ENCODE measurements at regions not wholly inside any gene's neighbourhood (a gene's known extent, or its start where the extent isn't known, plus 50 kb on each side); places are given as distances from the start of the nearest gene placed in this dataset.

DNA sequence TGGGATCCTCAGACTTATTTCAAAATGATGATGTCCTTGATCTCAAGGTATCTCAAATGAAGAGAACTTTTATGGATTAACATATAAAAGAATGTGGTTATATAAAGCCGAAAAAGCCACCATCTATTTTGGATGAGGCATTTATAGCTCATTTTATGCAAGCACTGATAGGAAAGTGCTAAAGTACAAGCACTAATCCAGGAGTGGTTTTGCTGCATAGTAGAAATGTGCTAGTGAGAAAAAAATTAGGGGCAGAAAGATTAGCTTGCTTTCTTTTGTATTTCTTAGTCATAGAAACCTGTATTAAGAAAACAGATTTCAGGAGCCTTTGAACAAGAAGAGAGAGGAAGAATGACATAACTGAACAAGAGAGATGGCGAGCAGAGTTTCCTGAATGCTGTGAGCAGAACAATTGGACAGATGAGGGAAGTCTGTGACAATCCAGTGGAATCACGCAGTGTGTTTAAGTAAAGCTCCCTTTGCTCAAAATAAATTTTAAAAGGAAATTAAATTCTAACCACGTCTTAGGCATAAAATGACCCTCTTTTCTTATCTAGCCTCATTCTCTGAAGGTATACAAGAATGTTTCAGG, 238.2 kb upstream of the NOVA1 start:
- Histone ChIP-seq H3K27me3 (ENCODE audit: control insufficient read depth in 3 of 3, insufficient read depth in 3 of 3, low read length in 3 of 3) (no peaks in the 10 kb centered on the region), H3K4me3 (ENCODE audit: low read depth in 1 of 3, low read length in 3 of 3) (peak overlapping the region in 1 of 3 donors; percentile 12), H3K4me1 (ENCODE audit: control insufficient read depth in 3 of 3, insufficient read depth in 2 of 3, low read depth in 1 of 3, low read length in 2 of 3) (peaks cover 0 to under 1% (median 0%) of the 10 kb centered on the region in 3 donors), H3K9me3 (ENCODE audit: control insufficient read depth in 2 of 2, insufficient read depth in 1 of 2, low read depth in 1 of 2, low read length in 1 of 2) (no peaks in the 10 kb centered on the region), H3K36me3 (ENCODE audit: control insufficient read depth in 3 of 3, insufficient read depth in 2 of 3, low read depth in 1 of 3, low read length in 3 of 3) (no peaks in the 10 kb centered on the region), H3K27ac (ENCODE audit: low read depth in 1 of 3, low read length in 2 of 3) (peak overlapping the region in 1 of 3 donors; percentile 26)
- 9 to 33% (median 20%) methylated on average over 4 of the region's 4 CpGs for WGBS, 3 donors
- FAIRE-seq: no peak
- peak in 1 of 2 donors; percentile 39 for DNase-seq

DNA sequence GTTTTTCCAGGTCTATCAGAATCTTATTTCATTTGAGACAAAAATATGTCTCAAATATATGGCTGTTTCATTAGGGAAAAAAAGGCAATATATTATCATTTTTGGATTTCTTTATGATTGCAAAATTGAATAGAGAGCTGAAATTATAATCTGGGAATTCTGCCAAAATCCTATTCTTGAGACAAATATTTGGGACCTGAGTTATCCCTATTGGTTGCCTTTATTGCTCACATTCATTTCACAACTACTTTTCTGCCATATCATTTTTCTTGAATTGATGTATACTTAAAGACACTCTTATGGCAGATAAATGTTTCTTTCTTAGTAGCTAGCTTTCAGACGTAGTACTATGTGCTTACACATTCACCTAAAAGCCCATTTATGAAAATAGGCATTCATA, 241.6 kb upstream of the NOVA1 start:
- WGBS, 3 donors: 49 to 62% (median 50%) methylated on average over 1 of the region's 1 CpG

GRCh38 chr14:26841326-26841725, 243.5 kb upstream of the NOVA1 start:
- no peaks in the 10 kb centered on the region for H3K9me3 ChIP-seq (ENCODE audit: control insufficient read depth in 2 of 2, insufficient read depth in 1 of 2, low read depth in 1 of 2, low read length in 1 of 2)
- H3K4me1 ChIP-seq (ENCODE audit: control insufficient read depth in 3 of 3, insufficient read depth in 2 of 3, low read depth in 1 of 3, low read length in 2 of 3): peaks cover 0 to 14% (median 0%) of the 10 kb centered on the region in 3 donors
- H3K36me3 ChIP-seq (ENCODE audit: control insufficient read depth in 3 of 3, insufficient read depth in 2 of 3, low read depth in 1 of 3, low read length in 3 of 3): no peaks in the 10 kb centered on the region
- FAIRE-seq (no peak), DNase-seq (no peak)
- H3K4me3 ChIP-seq (ENCODE audit: low read depth in 1 of 3, low read length in 3 of 3): no peak overlapping the region
- no peak overlapping the region for H3K27ac ChIP-seq (ENCODE audit: low read depth in 1 of 3, low read length in 2 of 3)
- H3K27me3 ChIP-seq (ENCODE audit: control insufficient read depth in 3 of 3, insufficient read depth in 3 of 3, low read length in 3 of 3): no peaks in the 10 kb centered on the region
- 16 to 51% (median 27%) methylated on average over 4 of the region's 4 CpGs for WGBS, 3 donors

More for the DNA sequence above, 241.6 kb upstream of the NOVA1 start:
- Histone ChIP-seq H3K27ac (ENCODE audit: low read depth in 1 of 3, low read length in 2 of 3) (no peak overlapping the region), H3K9me3 (ENCODE audit: control insufficient read depth in 2 of 2, insufficient read depth in 1 of 2, low read depth in 1 of 2, low read length in 1 of 2) (no peaks in the 10 kb centered on the region), H3K4me3 (ENCODE audit: low read depth in 1 of 3, low read length in 3 of 3) (no peak overlapping the region), H3K27me3 (ENCODE audit: control insufficient read depth in 3 of 3, insufficient read depth in 3 of 3, low read length in 3 of 3) (no peaks in the 10 kb centered on the region), H3K4me1 (ENCODE audit: control insufficient read depth in 3 of 3, insufficient read depth in 2 of 3, low read depth in 1 of 3, low read length in 2 of 3) (peaks cover 0 to 14% (median 0%) of the 10 kb centered on the region in 3 donors), H3K36me3 (ENCODE audit: control insufficient read depth in 3 of 3, insufficient read depth in 2 of 3, low read depth in 1 of 3, low read length in 3 of 3) (no peaks in the 10 kb centered on the region)
- DNase-seq (no peak), FAIRE-seq (no peak)

- Histone ChIP-seq H3K4me1 (ENCODE audit: control insufficient read depth in 3 of 3, insufficient read depth in 2 of 3, low read depth in 1 of 3, low read length in 2 of 3) (peaks cover 0 to 14% (median 0%) of the 10 kb centered on the region in 3 donors), H3K9me3 (ENCODE audit: control insufficient read depth in 2 of 2, insufficient read depth in 1 of 2, low read depth in 1 of 2, low read length in 1 of 2) (no peaks in the 10 kb centered on the region), H3K4me3 (ENCODE audit: low read depth in 1 of 3, low read length in 3 of 3) (no peak overlapping the region), H3K27ac (ENCODE audit: low read depth in 1 of 3, low read length in 2 of 3) (peak overlapping the region in 2 of 3 donors; percentile 40 to 62), H3K36me3 (ENCODE audit: control insufficient read depth in 3 of 3, insufficient read depth in 2 of 3, low read depth in 1 of 3, low read length in 3 of 3) (no peaks in the 10 kb centered on the region), H3K27me3 (ENCODE audit: control insufficient read depth in 3 of 3, insufficient read depth in 3 of 3, low read length in 3 of 3) (no peaks in the 10 kb centered on the region)
- no peak for FAIRE-seq
- 59 to 90% (median 78%) methylated on average over 3 of the region's 3 CpGs for WGBS, 3 donors
- peak in 1 of 2 donors; percentile 71 for DNase-seq
Observed at GRCh38 chr14:26841920-26842741, 244.3 kb upstream of the NOVA1 start.

DNA sequence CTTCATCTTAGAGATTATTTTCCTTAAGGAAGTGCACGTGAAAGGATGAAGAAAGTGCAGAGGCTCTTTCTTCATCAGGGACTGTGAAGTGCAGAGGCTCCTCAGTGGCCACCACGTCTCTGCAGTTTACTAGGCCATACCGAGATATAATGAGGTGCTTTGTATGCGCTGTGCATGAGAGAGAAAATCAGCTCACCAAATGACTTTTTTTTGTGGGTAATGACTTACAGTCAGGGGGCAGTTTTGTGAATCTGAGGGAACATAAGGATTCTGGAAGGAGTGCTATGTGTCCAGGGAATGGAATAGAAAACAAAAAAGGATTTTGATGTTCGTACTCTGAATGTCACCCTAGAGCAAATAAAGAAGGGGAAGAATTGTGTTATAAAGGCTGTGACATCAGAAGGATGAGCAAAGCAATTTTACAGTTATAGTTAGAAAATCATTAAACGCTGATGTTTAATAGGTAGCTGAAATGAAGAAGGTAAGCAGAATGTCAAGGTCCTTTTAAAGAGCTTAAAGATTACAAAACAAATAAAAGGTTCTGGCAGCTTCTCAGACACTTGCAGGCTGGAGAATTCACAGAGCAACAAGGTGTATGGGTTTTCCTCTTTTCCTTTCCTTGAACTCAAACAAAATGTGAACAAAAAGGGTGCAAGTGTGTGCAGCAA, 247.5 kb upstream of the NOVA1 start:
- no peaks in the 10 kb centered on the region for H3K36me3 ChIP-seq (ENCODE audit: control insufficient read depth in 3 of 3, insufficient read depth in 2 of 3, low read depth in 1 of 3, low read length in 3 of 3)
- DNase-seq (peak in 1 of 2 donors; percentile 48), FAIRE-seq (no peak)
- 41 to 60% (median 44%) methylated on average over 6 of the region's 6 CpGs for WGBS, 3 donors
- H3K9me3 ChIP-seq (ENCODE audit: control insufficient read depth in 2 of 2, insufficient read depth in 1 of 2, low read depth in 1 of 2, low read length in 1 of 2): no peaks in the 10 kb centered on the region
- no peak overlapping the region for H3K4me3 ChIP-seq (ENCODE audit: low read depth in 1 of 3, low read length in 3 of 3)
- peak overlapping the region in 1 of 3 donors; percentile 42 for H3K27ac ChIP-seq (ENCODE audit: low read depth in 1 of 3, low read length in 2 of 3)
- H3K4me1 ChIP-seq (ENCODE audit: control insufficient read depth in 3 of 3, insufficient read depth in 2 of 3, low read depth in 1 of 3, low read length in 2 of 3): peaks cover 0 to 14% (median 0%) of the 10 kb centered on the region in 3 donors
- no peaks in the 10 kb centered on the region for H3K27me3 ChIP-seq (ENCODE audit: control insufficient read depth in 3 of 3, insufficient read depth in 3 of 3, low read length in 3 of 3)

DNA sequence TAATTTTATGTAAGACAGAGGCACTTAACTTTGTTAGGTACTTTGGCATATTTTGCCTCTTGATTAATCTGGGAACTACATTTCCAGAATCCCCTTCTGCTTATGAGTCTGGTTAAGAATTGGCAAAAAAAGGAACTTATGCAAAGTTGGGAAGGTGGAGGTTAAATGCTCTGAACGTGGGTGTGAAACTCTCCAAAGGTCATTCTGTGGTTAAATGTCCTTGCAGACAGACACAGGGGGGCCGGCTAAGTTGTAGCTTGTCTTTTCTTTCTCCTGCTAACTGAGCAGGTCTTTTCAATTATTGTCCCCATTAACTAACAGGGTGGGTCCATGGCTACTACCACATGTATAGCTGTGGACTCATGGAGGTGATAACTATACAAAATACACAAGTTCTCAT, 248.6 kb upstream of the NOVA1 start:
- Histone ChIP-seq H3K4me3 (ENCODE audit: low read depth in 1 of 3, low read length in 3 of 3) (peak overlapping the region in 1 of 3 donors; percentile 4), H3K27me3 (ENCODE audit: control insufficient read depth in 3 of 3, insufficient read depth in 3 of 3, low read length in 3 of 3) (no peaks in the 10 kb centered on the region), H3K4me1 (ENCODE audit: control insufficient read depth in 3 of 3, insufficient read depth in 2 of 3, low read depth in 1 of 3, low read length in 2 of 3) (peaks cover 0 to 10% (median 0%) of the 10 kb centered on the region in 3 donors), H3K9me3 (ENCODE audit: control insufficient read depth in 2 of 2, insufficient read depth in 1 of 2, low read depth in 1 of 2, low read length in 1 of 2) (no peaks in the 10 kb centered on the region), H3K36me3 (ENCODE audit: control insufficient read depth in 3 of 3, insufficient read depth in 2 of 3, low read depth in 1 of 3, low read length in 3 of 3) (no peaks in the 10 kb centered on the region), H3K27ac (ENCODE audit: low read depth in 1 of 3, low read length in 2 of 3) (no peak overlapping the region)
- 28 to 37% (median 29%) methylated on average over 2 of the region's 2 CpGs for WGBS, 3 donors
- DNase-seq (no peak), FAIRE-seq (no peak)

- WGBS, 3 donors: 64 to 88% (median 75%) methylated on average over 4 of the region's 4 CpGs
- DNase-seq (no peak), FAIRE-seq (no peak)
- H3K9me3 ChIP-seq (ENCODE audit: control insufficient read depth in 2 of 2, insufficient read depth in 1 of 2, low read depth in 1 of 2, low read length in 1 of 2): no peaks in the 10 kb centered on the region
- H3K4me1 ChIP-seq (ENCODE audit: control insufficient read depth in 3 of 3, insufficient read depth in 2 of 3, low read depth in 1 of 3, low read length in 2 of 3): no peaks in the 10 kb centered on the region
- H3K36me3 ChIP-seq (ENCODE audit: control insufficient read depth in 3 of 3, insufficient read depth in 2 of 3, low read depth in 1 of 3, low read length in 3 of 3): no peaks in the 10 kb centered on the region
- no peak overlapping the region for H3K4me3 ChIP-seq (ENCODE audit: low read depth in 1 of 3, low read length in 3 of 3)
- H3K27ac ChIP-seq (ENCODE audit: low read depth in 1 of 3, low read length in 2 of 3): no peak overlapping the region
- no peaks in the 10 kb centered on the region for H3K27me3 ChIP-seq (ENCODE audit: control insufficient read depth in 3 of 3, insufficient read depth in 3 of 3, low read length in 3 of 3)
Observed at GRCh38 chr14:26849514-26849913, 251.7 kb upstream of the NOVA1 start.

GRCh38 chr14:26851793-26852192, 254.0 kb upstream of the NOVA1 start:
- H3K27ac ChIP-seq (ENCODE audit: low read depth in 1 of 3, low read length in 2 of 3): no peak overlapping the region
- no peaks in the 10 kb centered on the region for H3K36me3 ChIP-seq (ENCODE audit: control insufficient read depth in 3 of 3, insufficient read depth in 2 of 3, low read depth in 1 of 3, low read length in 3 of 3)
- H3K4me1 ChIP-seq (ENCODE audit: control insufficient read depth in 3 of 3, insufficient read depth in 2 of 3, low read depth in 1 of 3, low read length in 2 of 3): no peaks in the 10 kb centered on the region
- H3K27me3 ChIP-seq (ENCODE audit: control insufficient read depth in 3 of 3, insufficient read depth in 3 of 3, low read length in 3 of 3): no peaks in the 10 kb centered on the region
- FAIRE-seq: no peak
- no peak overlapping the region for H3K4me3 ChIP-seq (ENCODE audit: low read depth in 1 of 3, low read length in 3 of 3)
- H3K9me3 ChIP-seq (ENCODE audit: control insufficient read depth in 2 of 2, insufficient read depth in 1 of 2, low read depth in 1 of 2, low read length in 1 of 2): no peaks in the 10 kb centered on the region
- DNase-seq: no peak
- WGBS, 3 donors: 84 to 87% (median 85%) methylated on average over 6 of the region's 6 CpGs
